IMR-90 (cell line): ENCODE measurements at regions not wholly inside any gene's neighbourhood (a gene's known extent, or its start where the extent isn't known, plus 50 kb on each side); places are given as distances from the start of the nearest gene placed in this dataset.

Source experiments
- ATAC-seq: fragments of 200-7000 bp; cut with Tn5 transposase; 2 replicates; pipeline ENCODE4 v1.9.1; 2020; ENCODE audit warnings: low read depth, mild to moderate bottlenecking, moderate library complexity
- BruUV-seq: library from RNA; stranded (reverse); fragments of 400-500 nt; replicated peaks from 2 replicates; lab custom pipeline; 2021; lab: Mats Ljungman, UMichigan
- CTCF ChIA-PET: fragments of 300-600 bp; formaldehyde crosslinking; extraction: SDS; loops from one replicate; lab custom pipeline; 2021; ENCODE audit warnings: antibody characterized with exemption; lab: Yijun Ruan, JAX
- POLR2A ChIA-PET: fragments of 300-600 bp; sonication (Branson Sonifier 250); formaldehyde crosslinking; loops from one replicate; lab custom pipeline; 2022; ENCODE audit warnings: antibody characterized with exemption; ENCODE audit not compliant: unreplicated experiment; lab: Charles Lee
- DNase-seq: peaks from one replicate; pipeline ENCODE4 v3.0.0; 2013
- H2AFZ ChIP-seq: replicated peaks from 2 replicates; pipeline ENCODE3; 2013; ENCODE audit warnings: low read length, mild to moderate bottlenecking; ENCODE audit not compliant: poor library complexity
- H2AK5ac ChIP-seq: 2 replicates; pipeline ENCODE4 v1.6.1; 2013; ENCODE audit warnings: low read depth, low read length, inconsistent platforms
- H2AK9ac ChIP-seq: replicated peaks from 2 replicates; pipeline ENCODE3; 2013; ENCODE audit warnings: mild to moderate bottlenecking, low read depth, low read length, moderate library complexity; ENCODE audit not compliant: poor library complexity
- H2BK120ac ChIP-seq: 2 replicates; pipeline ENCODE4 v1.6.1; 2013; ENCODE audit warnings: low read depth, low read length, inconsistent platforms
- H2BK15ac ChIP-seq: 3 replicates; pipeline ENCODE4 v1.6.1; 2013; ENCODE audit warnings: low read depth, low read length, inconsistent platforms
- H2BK20ac ChIP-seq: 2 replicates; pipeline ENCODE4 v1.6.1; 2013; ENCODE audit warnings: low read depth, mild to moderate bottlenecking, inconsistent platforms, low read length, moderate library complexity
- H2BK5ac ChIP-seq: 2 replicates; pipeline ENCODE4 v1.6.1; 2013; ENCODE audit warnings: mild to moderate bottlenecking, low read depth, low read length, inconsistent platforms; ENCODE audit not compliant: poor library complexity, severe bottlenecking
- H3K14ac ChIP-seq: replicated peaks from 2 replicates; pipeline ENCODE4 v1.6.1; 2013; ENCODE audit warnings: low read depth, low read length, inconsistent platforms
- H3K18ac ChIP-seq: 2 replicates; pipeline ENCODE4 v1.6.1; 2013; ENCODE audit warnings: low read depth, low read length, control low read depth
- H3K23ac ChIP-seq: 2 replicates; pipeline ENCODE4 v1.6.1; 2013; ENCODE audit warnings: low read depth, low read length, inconsistent platforms
- H3K27ac ChIP-seq: 2 replicates; pipeline ENCODE4 v1.5.1; 2013; ENCODE audit warnings: mild to moderate bottlenecking, control low read depth, low read length; ENCODE audit not compliant: insufficient read depth
- H3K27me3 ChIP-seq: 2 replicates; pipeline ENCODE4 v1.6.1; 2013; ENCODE audit warnings: low read length; ENCODE audit not compliant: control insufficient read depth, insufficient read depth
- H3K36me3 ChIP-seq: 2 replicates; pipeline ENCODE4 v1.6.1; 2013; ENCODE audit warnings: low read length, mixed read lengths; ENCODE audit not compliant: control insufficient read depth, insufficient read depth
- H3K4ac ChIP-seq: 2 replicates; pipeline ENCODE4 v1.6.1; 2013; ENCODE audit warnings: low read depth, low read length, inconsistent platforms
- H3K4me1 ChIP-seq: 2 replicates; pipeline ENCODE4 v1.6.1; 2013; ENCODE audit warnings: low read length, mixed read lengths; ENCODE audit not compliant: control insufficient read depth, insufficient read depth
- H3K4me2 ChIP-seq: 2 replicates; pipeline ENCODE4 v1.6.1; 2013; ENCODE audit warnings: low read depth, mild to moderate bottlenecking, control low read depth, low read length, moderate library complexity
- H3K4me3 ChIP-seq: 2 replicates; pipeline ENCODE4 v1.5.1; 2013; ENCODE audit warnings: low read depth, mild to moderate bottlenecking, control low read depth, low read length, moderate library complexity; ENCODE audit not compliant: insufficient read depth
- H3K56ac ChIP-seq: 2 replicates; pipeline ENCODE4 v1.6.1; 2013; ENCODE audit warnings: low read length, inconsistent platforms; ENCODE audit not compliant: insufficient read depth; ENCODE audit errors: extremely low read depth
- H3K79me1 ChIP-seq, 2 experiments: 2 replicates each; pipeline ENCODE4 v1.6.1; 2013; ENCODE audit warnings: low read length in 2 of 2, inconsistent platforms in 1 of 2, low read depth in 1 of 2
- H3K9ac ChIP-seq: 2 replicates; pipeline ENCODE4 v1.6.1; 2013; ENCODE audit warnings: low read depth, low read length, control low read depth
- H3K9me1 ChIP-seq: 2 replicates; pipeline ENCODE4 v1.6.1; 2013; ENCODE audit warnings: low read length, inconsistent platforms; ENCODE audit not compliant: insufficient read depth
- H3K9me3 ChIP-seq: 2 replicates; pipeline ENCODE4 v1.6.1; 2013; ENCODE audit warnings: low read length; ENCODE audit not compliant: control insufficient read depth, insufficient read depth
- H4K20me1 ChIP-seq: 2 replicates; pipeline ENCODE4 v1.6.1; 2013; ENCODE audit warnings: low read length, inconsistent platforms; ENCODE audit not compliant: insufficient read depth
- H4K5ac ChIP-seq: 2 replicates; pipeline ENCODE4 v1.6.1; 2013; ENCODE audit warnings: mild to moderate bottlenecking, low read depth, low read length, control low read depth
- H4K8ac ChIP-seq, 2 experiments: 2 replicates each; pipeline ENCODE4 v1.6.1; 2013; ENCODE audit warnings: low read depth in 2 of 2, low read length in 2 of 2, control low read depth in 1 of 2, inconsistent platforms in 1 of 2
- H4K91ac ChIP-seq: 2 replicates; pipeline ENCODE4 v1.6.1; 2013; ENCODE audit warnings: low read depth, low read length, inconsistent platforms; ENCODE audit not compliant: insufficient read depth
- BHLHE40 ChIP-seq: fragments of 150-350 bp; IDR thresholded peaks from 2 replicates; pipeline ENCODE4 v1.6.1; 2016; ENCODE audit warnings: mild to moderate bottlenecking, low read depth, low read length
- CEBPB ChIP-seq: IDR thresholded peaks from 2 replicates; pipeline ENCODE4 v1.6.1; 2012; ENCODE audit warnings: low read depth, low read length, improper control_type of control experiment
- CHD1 ChIP-seq: IDR thresholded peaks from 2 replicates; pipeline ENCODE4 v1.6.1; 2012; ENCODE audit warnings: low read depth, low read length, improper control_type of control experiment
- ELK1 ChIP-seq: fragments of 150-350 bp; IDR thresholded peaks from 2 replicates; pipeline ENCODE4 v1.6.1; 2016; ENCODE audit warnings: low read depth, mild to moderate bottlenecking, low read length, moderate library complexity, borderline replicate concordance
- FOS ChIP-seq: fragments of 150-350 bp; IDR thresholded peaks from 2 replicates; pipeline ENCODE4 v1.6.1; 2016; ENCODE audit warnings: low read depth, low read length
- MAZ ChIP-seq: IDR thresholded peaks from 2 replicates; pipeline ENCODE4 v1.6.1; 2012; ENCODE audit warnings: low read depth, mild to moderate bottlenecking, low read length, improper control_type of control experiment, moderate library complexity, borderline replicate concordance
- MXI1 ChIP-seq: IDR thresholded peaks from 2 replicates; pipeline ENCODE4 v1.6.1; 2012; ENCODE audit warnings: low read depth, mild to moderate bottlenecking, low read length, moderate library complexity, borderline replicate concordance
- NFE2L2 ChIP-seq: fragments of 150-350 bp; IDR thresholded peaks from 2 replicates; pipeline ENCODE4 v1.6.1; 2016; ENCODE audit warnings: low read depth, mild to moderate bottlenecking, low read length
- POLR2A ChIP-seq: IDR thresholded peaks from 2 replicates; pipeline ENCODE4 v1.6.1; 2012; ENCODE audit warnings: mild to moderate bottlenecking, low read depth, low read length
- RAD21 ChIP-seq: IDR thresholded peaks from 2 replicates; pipeline ENCODE4 v1.6.1; 2012; ENCODE audit warnings: low read length, improper control_type of control experiment
- RCOR1 ChIP-seq: IDR thresholded peaks from 2 replicates; pipeline ENCODE4 v1.6.1; 2012; ENCODE audit warnings: mild to moderate bottlenecking, low read length, improper control_type of control experiment; ENCODE audit not compliant: insufficient replicate concordance
- RFX5 ChIP-seq: IDR thresholded peaks from 2 replicates; pipeline ENCODE4 v1.8.0; 2012; ENCODE audit warnings: low read depth, mild to moderate bottlenecking, low read length, moderate library complexity
- SMC3 ChIP-seq: fragments of 150-350 bp; IDR thresholded peaks from 2 replicates; pipeline ENCODE4 v1.6.1; 2016; ENCODE audit warnings: low read depth, mild to moderate bottlenecking, antibody characterized with exemption, low read length, moderate library complexity
- WGBS, 2 experiments: methylation state at CpG; one replicate each; pipeline versions ENCODE4 v1.1.5 to v1.1.7; 2013; ENCODE audit warnings: missing lambda C conversion rate in 2 of 2; ENCODE audit not compliant: insufficient read length in 1 of 2; ENCODE audit errors: extremely low coverage in 2 of 2; 5-methylcytosine and 5-hydroxymethylcytosine counted together
- dilution Hi-C: fragments of 300-500 bp; cut with HindIII; formaldehyde crosslinking; loops from one replicate; pipeline ENCODE4 v1.14.3; 2018; ENCODE audit warnings: low sequenced_read_pairs; ENCODE audit not compliant: unreplicated experiment
- in situ Hi-C: fragments of 300-500 bp; cut with MboI; formaldehyde crosslinking; loops from 3 replicates; pipeline ENCODE4 v1.14.3; 2019; ENCODE audit warnings: low sequenced_read_pairs, inconsistent platforms, mixed read lengths
- intact Hi-C: fragments of 100-400 bp; cut with micrococcal nuclease; formaldehyde crosslinking; loops from 2 replicates; pipeline ENCODE4 v1.10.0; 2022
- TF ChIP-seq, protein P1 (sequence below): conservative IDR thresholded peaks from 2 replicates; pipeline ENCODE4 v1.5.1; 2012; ENCODE audit warnings: mild to moderate bottlenecking, low read depth, low read length, improper control_type of control experiment
- TF ChIP-seq, protein P2 (sequence below): fragments of 150-350 bp; IDR thresholded peaks from 2 replicates; pipeline ENCODE4 v1.6.1; 2017; ENCODE audit warnings: mild to moderate bottlenecking, antibody characterized with exemption, low read length, low read depth

- no peak overlapping the region for H3K56ac ChIP-seq
- H2BK15ac ChIP-seq = no peak overlapping the region
- H4K20me1 ChIP-seq = no peaks in the 10 kb centered on the region
- dilution Hi-C loops (no loop called here), intact Hi-C loops (no loop called here), in situ Hi-C loops (no loop called here)
- no peak for DNase-seq
- no peaks in the 10 kb centered on the region for H3K4me1 ChIP-seq
- H3K18ac ChIP-seq = no peak overlapping the region
- no peak overlapping the region for H2BK20ac ChIP-seq
- no TSS peak for BruUV-seq
- WGBS, 2 experiments = no CpG with 5 or more reads among the region's 2 CpGs
- no peak overlapping the region for H2BK120ac ChIP-seq
- no peak for ATAC-seq
- no peak overlapping the region for H3K9ac ChIP-seq
- no peak overlapping the region for H2AFZ ChIP-seq
- H4K8ac ChIP-seq = no peak overlapping the region
- no peaks in the 10 kb centered on the region for H3K36me3 ChIP-seq
- POLR2A ChIA-PET = no interaction called here
- H2AK5ac ChIP-seq = no peak overlapping the region
- H3K27me3 ChIP-seq = no peaks in the 10 kb centered on the region
- H2BK5ac ChIP-seq = no peak overlapping the region
- H4K91ac ChIP-seq = no peak overlapping the region
- H2AK9ac ChIP-seq = no peak overlapping the region
- H3K4me2 ChIP-seq = no peak overlapping the region
- H3K14ac ChIP-seq = no peak overlapping the region
- H3K9me1 ChIP-seq = no peaks in the 10 kb centered on the region
- H3K23ac ChIP-seq = no peak overlapping the region
- H3K4ac ChIP-seq = no peak overlapping the region
- H3K79me1 ChIP-seq = no peaks in the 10 kb centered on the region
- TF ChIP-seq POLR2A (no peak), ELK1 (no peak), MXI1 (no peak), FOS (no peak), CEBPB (no peak), CHD1 (no peak), SMC3 (no peak), RAD21 (no peak), RCOR1 (no peak), NFE2L2 (no peak), RFX5 (no peak), BHLHE40 (no peak), MAZ (no peak)
- TF ChIP-seq, protein P1, sequence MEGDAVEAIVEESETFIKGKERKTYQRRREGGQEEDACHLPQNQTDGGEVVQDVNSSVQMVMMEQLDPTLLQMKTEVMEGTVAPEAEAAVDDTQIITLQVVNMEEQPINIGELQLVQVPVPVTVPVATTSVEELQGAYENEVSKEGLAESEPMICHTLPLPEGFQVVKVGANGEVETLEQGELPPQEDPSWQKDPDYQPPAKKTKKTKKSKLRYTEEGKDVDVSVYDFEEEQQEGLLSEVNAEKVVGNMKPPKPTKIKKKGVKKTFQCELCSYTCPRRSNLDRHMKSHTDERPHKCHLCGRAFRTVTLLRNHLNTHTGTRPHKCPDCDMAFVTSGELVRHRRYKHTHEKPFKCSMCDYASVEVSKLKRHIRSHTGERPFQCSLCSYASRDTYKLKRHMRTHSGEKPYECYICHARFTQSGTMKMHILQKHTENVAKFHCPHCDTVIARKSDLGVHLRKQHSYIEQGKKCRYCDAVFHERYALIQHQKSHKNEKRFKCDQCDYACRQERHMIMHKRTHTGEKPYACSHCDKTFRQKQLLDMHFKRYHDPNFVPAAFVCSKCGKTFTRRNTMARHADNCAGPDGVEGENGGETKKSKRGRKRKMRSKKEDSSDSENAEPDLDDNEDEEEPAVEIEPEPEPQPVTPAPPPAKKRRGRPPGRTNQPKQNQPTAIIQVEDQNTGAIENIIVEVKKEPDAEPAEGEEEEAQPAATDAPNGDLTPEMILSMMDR = no peak
- TF ChIP-seq, protein P2, sequence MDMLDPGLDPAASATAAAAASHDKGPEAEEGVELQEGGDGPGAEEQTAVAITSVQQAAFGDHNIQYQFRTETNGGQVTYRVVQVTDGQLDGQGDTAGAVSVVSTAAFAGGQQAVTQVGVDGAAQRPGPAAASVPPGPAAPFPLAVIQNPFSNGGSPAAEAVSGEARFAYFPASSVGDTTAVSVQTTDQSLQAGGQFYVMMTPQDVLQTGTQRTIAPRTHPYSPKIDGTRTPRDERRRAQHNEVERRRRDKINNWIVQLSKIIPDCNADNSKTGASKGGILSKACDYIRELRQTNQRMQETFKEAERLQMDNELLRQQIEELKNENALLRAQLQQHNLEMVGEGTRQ = no peak
- no peaks in the 10 kb centered on the region for H3K9me3 ChIP-seq
- H3K4me3 ChIP-seq = no peak overlapping the region
- CTCF ChIA-PET = no interaction called here
- no peak overlapping the region for H3K27ac ChIP-seq
- no peak overlapping the region for H4K5ac ChIP-seq
Measured at GRCh38 chr5:152178350-152178699, 226.8 kb downstream of the NMUR2 start.
